Heart right ventricle (tissue), 16 donors: ENCODE measurements at regions not wholly inside any gene's neighbourhood (a gene's known extent, or its start where the extent isn't known, plus 50 kb on each side); places are given as distances from the start of the nearest gene placed in this dataset.
A peak's percentile ranks its signal among the peaks of the same experiment; 100 is the strongest.

Source experiments
- ATAC-seq, 8 donors: fragments of 200-7000 bp; cut with Tn5 transposase; one replicate each; pipeline ENCODE4 v1.9.1; 2020; ENCODE audit warnings: mild to moderate bottlenecking in 8 of 8, moderate library complexity in 8 of 8, moderate number of reproducible peaks in 1 of 8
- DNase-seq, 2 donors: peaks; one replicate each; pipeline ENCODE4 v3.0.0-alpha.2; 2020
- H3K27ac ChIP-seq, 10 donors: fragments of 200-600 bp; sonication (generic) in 2 of 10; one replicate each; pipeline versions ENCODE4 v1.5.0 to v1.8.0; 2020 to 2022; ENCODE audit warnings: mild to moderate bottlenecking in 3 of 10
- H3K27me3 ChIP-seq, 7 donors: fragments of 200-600 bp; one replicate each; pipeline ENCODE4 v1.8.0; 2021 to 2022; ENCODE audit warnings: mild to moderate bottlenecking in 2 of 7
- H3K36me3 ChIP-seq, 9 donors: fragments of 200-600 bp; sonication (generic) in 1 of 9; one replicate each; pipeline versions ENCODE4 v1.5.0 to v1.8.0; 2020 to 2022; ENCODE audit warnings: mild to moderate bottlenecking in 2 of 9
- H3K4me1 ChIP-seq, 9 donors: fragments of 200-600 bp; sonication (generic) in 1 of 9; one replicate each; pipeline versions ENCODE4 v1.5.0 to v1.8.0; 2020 to 2022; ENCODE audit warnings: mild to moderate bottlenecking in 4 of 9
- H3K4me3 ChIP-seq, 10 donors: fragments of 200-600 bp; sonication (generic) in 2 of 10; one replicate each; pipeline versions ENCODE4 v1.5.0 to v1.8.0; 2020 to 2022; ENCODE audit warnings: mild to moderate bottlenecking in 7 of 10, moderate library complexity in 2 of 10
- H3K9me3 ChIP-seq, 11 donors: fragments of 200-600 bp in 10 of 11; sonication (generic) in 2 of 11; one replicate each; pipeline versions ENCODE4 v1.5.0 to v1.8.0; 2013 to 2022; ENCODE audit warnings: mild to moderate bottlenecking in 2 of 11, control low read depth in 1 of 11, moderate library complexity in 1 of 11
- WGBS, 2 donors: extraction: QIAGEN DNeasy Blood & Tissue Kit; methylation state at CpG; one replicate each; pipeline ENCODE4 v1.1.7; 2013; ENCODE audit warnings: inconsistent platforms in 1 of 2; 5-methylcytosine and 5-hydroxymethylcytosine counted together
- intact Hi-C, 10 donors: fragments of 100-400 bp; cut with DNase I; formaldehyde crosslinking; loops; one replicate each; pipeline versions ENCODE4 v1.11.1 to v1.14.2; 2022
- TF ChIP-seq, protein P1 (sequence below), 9 donors: fragments of 200-600 bp; sonication (generic) in 2 of 9; IDR thresholded peaks; one replicate each; pipeline versions ENCODE4 v1.5.0 to v1.8.0; 2021 to 2022; ENCODE audit warnings: antibody characterized with exemption in 9 of 9, mild to moderate bottlenecking in 5 of 9, moderate library complexity in 1 of 9
- donor health status: Arrhythmogenic right ventricular cardiomyopathy.
- donor health status: ischemic (EF 13 %, LVEDD 7.1; RV severe dilation, severe dysfunction).
- donor health status: healthy with polysubstance abuse.
- donor health status: DM: no; HTN: yes; CAD: no.
- donor health status: DM: no; HTN: no; CAD: no.
- donor health status: ischemic (EF 25% LVEDD 6.9; RV normal size, moderate dysfunction).
- donor health status: ischemic (EF 25% LVEDD 5.7; RV mildly dilated, moderate dysfunction).
- donor health status: healthy.
- donor health status: DM: yes; HTN: yes; CAD: no.
- donor health status: Ischemic cardiomyopathy.
- donor health status: ischemic (EF 35%, LVEDD 5.7; RV mildly dilated, moderate dysfunction).
- donor health status: nonischemic (EF 11% LVEDD 7.7; RV severe dilation, severe dysfunction).
- donor health status: DM: yes; HTN: yes; CAD: no.
- donor health status: PGD.
- donor health status: ischemic (EF 29% LVEDD 5.4; RV normal size, mild dysfunction).
- donor health status: nonischemic (EF 23%, LVEDD 6.1; RV moderate dilation, normal function).

DNA sequence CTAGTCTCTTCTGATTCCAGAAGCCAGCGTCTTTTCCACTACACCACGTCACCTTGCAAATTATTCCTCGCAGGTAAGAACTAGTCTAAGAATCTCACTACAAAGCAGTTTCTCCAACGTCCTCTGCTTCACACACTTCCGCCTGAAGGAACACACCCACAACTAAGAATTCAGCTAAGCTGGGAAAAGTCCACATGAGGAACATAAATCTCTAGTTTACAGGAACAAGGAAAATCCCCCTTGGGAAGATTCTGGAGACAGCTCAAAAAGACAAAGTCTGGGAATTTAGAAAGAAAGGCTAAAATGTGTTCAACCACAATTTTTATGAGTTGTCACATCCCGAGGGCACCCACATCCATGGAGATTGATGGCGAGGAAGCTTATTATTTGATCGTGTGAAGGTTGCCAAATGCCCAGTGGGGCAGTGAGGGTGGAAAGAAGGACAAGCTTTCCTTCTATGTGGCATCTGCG lies 780.2 kb upstream of the TBX3 start:
- ATAC-seq, result no peak
- 73 to 74% methylated on average over 9 of the region's 9 CpGs for WGBS, 2 donors
- H3K4me3 ChIP-seq, result no peak overlapping the region

DNA sequence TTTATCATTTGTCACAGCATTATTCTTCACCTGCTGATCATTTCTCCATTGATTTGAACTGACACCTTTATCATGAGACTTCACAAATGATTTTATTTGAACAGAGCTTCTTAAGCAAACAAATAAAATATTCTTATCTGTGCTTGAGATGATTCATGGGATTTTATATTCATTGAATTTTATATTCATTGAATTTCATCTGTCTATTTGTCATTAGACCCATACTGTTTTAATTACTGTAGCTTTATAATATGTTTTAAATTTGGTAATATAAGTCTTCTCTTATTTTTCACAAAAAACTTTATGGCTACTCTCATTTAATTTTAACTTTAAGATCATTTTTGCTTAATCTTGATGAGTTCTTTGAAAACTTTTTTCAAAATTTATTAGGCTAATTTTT lies 777.4 kb upstream of the TBX3 start:
- Histone ChIP-seq H3K27me3 (peaks cover 0 to 6% (median 0%) of the 10 kb centered on the region in 7 donors), H3K36me3 (no peaks in the 10 kb centered on the region), H3K4me1 (no peaks in the 10 kb centered on the region), H3K27ac (no peak overlapping the region), H3K9me3 (peaks cover 0 to 21% (median 0%) of the 10 kb centered on the region in 11 donors), H3K4me3 (no peak overlapping the region)
- intact Hi-C loops, result no loop called here
- DNase-seq (no peak), ATAC-seq (no peak)
- TF ChIP-seq, protein P1, sequence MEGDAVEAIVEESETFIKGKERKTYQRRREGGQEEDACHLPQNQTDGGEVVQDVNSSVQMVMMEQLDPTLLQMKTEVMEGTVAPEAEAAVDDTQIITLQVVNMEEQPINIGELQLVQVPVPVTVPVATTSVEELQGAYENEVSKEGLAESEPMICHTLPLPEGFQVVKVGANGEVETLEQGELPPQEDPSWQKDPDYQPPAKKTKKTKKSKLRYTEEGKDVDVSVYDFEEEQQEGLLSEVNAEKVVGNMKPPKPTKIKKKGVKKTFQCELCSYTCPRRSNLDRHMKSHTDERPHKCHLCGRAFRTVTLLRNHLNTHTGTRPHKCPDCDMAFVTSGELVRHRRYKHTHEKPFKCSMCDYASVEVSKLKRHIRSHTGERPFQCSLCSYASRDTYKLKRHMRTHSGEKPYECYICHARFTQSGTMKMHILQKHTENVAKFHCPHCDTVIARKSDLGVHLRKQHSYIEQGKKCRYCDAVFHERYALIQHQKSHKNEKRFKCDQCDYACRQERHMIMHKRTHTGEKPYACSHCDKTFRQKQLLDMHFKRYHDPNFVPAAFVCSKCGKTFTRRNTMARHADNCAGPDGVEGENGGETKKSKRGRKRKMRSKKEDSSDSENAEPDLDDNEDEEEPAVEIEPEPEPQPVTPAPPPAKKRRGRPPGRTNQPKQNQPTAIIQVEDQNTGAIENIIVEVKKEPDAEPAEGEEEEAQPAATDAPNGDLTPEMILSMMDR (IDR thresholded peaks at IDR 0.05), result no peak

More for the DNA sequence above, 780.2 kb upstream of the TBX3 start:
- DNase-seq, result no peak
- H3K4me1 ChIP-seq, result no peaks in the 10 kb centered on the region
- no peak overlapping the region for H3K27ac ChIP-seq
- intact Hi-C loops, result no loop called here
- H3K9me3 ChIP-seq, result peaks cover 0 to 14% (median 0%) of the 10 kb centered on the region in 11 donors
- TF ChIP-seq, protein P1 (IDR thresholded peaks at IDR 0.05), result no peak
- peaks cover 0 to 6% (median 0%) of the 10 kb centered on the region in 7 donors for H3K27me3 ChIP-seq
- no peaks in the 10 kb centered on the region for H3K36me3 ChIP-seq

DNA sequence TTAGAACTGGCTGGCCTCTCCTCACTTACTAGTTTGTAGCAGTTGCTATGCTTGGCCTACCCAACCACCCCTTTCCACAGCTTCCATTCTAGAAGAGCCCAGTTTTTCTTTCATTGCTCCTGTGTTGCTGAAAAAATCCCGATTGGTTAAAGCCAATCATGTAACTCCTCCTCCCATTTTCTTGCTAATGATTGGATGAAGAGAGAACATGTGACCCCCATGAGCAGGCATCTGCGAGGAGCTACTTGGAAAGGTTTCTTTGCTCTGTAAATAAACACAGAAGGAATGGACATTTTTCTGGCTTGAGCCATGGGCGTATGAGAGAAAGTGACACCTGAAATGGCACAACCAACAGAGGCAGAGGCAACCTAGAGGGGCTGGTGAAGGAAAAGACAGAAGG lies 773.8 kb upstream of the TBX3 start:
- Histone ChIP-seq H3K9me3 (peaks cover 0 to 21% (median 0%) of the 10 kb centered on the region in 11 donors), H3K27me3 (peaks cover 0 to 4% (median 0%) of the 10 kb centered on the region in 7 donors), H3K4me1 (peaks cover 0 to 4% (median 0%) of the 10 kb centered on the region in 9 donors), H3K36me3 (no peaks in the 10 kb centered on the region), H3K4me3 (no peak overlapping the region), H3K27ac (no peak overlapping the region)
- 90 to 96% methylated on average over 3 of the region's 3 CpGs for WGBS, 2 donors
- ATAC-seq (no peak), DNase-seq (no peak)
- TF ChIP-seq, protein P1 (IDR thresholded peaks at IDR 0.05), result no peak
- intact Hi-C loops, result loop anchor here in 2 of 10 donors (10.0 kb wide), 2 partner anchors 137 to 167 kb away; no protein-coding TSS in a partner anchor

DNA sequence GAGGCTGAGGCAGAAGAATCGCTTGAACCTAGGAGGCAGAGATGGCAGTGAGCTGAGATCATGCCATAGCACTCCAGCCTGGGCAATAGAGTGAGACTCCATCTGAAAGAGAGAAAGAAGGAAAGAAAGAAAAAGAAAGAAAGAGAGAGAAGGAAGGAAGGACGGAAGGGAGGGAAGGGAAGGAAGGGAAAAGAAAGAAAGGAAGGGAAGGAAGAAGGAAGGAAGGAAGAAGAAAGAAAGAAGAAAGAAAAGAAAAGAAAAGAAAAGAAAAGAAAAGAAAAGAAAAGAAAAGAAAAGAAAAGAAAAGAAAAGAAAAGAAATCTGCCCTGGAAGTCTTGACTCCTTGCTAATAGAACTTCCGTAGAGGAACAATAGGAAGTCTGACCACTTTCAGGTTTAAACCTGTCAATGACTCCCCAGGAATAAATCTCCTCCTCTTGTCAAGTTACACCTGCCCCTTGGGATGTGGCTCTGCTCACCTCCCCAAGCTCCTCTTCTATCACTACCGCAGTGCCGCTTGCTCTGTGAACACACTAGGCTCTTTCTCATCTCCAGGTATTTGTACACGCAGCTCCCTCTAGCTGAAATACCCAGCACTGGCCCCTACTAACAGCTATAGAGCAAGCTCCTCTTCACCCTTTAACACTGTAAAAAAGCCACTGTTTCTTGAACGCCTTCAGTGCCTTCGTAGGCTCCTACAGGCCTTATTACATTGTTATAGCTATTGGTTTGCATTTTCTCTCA lies 773.1 kb upstream of the TBX3 start:
- H3K4me3 ChIP-seq, result no peak overlapping the region
- TF ChIP-seq, protein P1 (IDR thresholded peaks at IDR 0.05), result peak in 3 of 9 donors; percentile 8 to 26 (median 20)
- H3K4me1 ChIP-seq, result peaks cover 0 to 10% (median 0%) of the 10 kb centered on the region in 9 donors
- H3K9me3 ChIP-seq, result peaks cover 0 to 21% (median 0%) of the 10 kb centered on the region in 11 donors
- no peak for DNase-seq
- WGBS, 2 donors, result 72 to 76% methylated on average over 7 to 8 of the region's 8 CpGs
- ATAC-seq, result peak in 1 of 8 donors; percentile 29
- peaks cover 0 to 11% (median 0%) of the 10 kb centered on the region in 7 donors for H3K27me3 ChIP-seq
- intact Hi-C loops, result loop anchor here in 2 of 10 donors (10.0 kb wide), 2 partner anchors 138 to 168 kb away; no protein-coding TSS in a partner anchor
- no peak overlapping the region for H3K27ac ChIP-seq
- no peaks in the 10 kb centered on the region for H3K36me3 ChIP-seq
